Skeletal muscle cell (primary cell): ENCODE measurements at regions not wholly inside any gene's neighbourhood (a gene's known extent, or its start where the extent isn't known, plus 50 kb on each side); places are given as distances from the start of the nearest gene placed in this dataset.

Experiments used
- DNase-seq: peaks from one replicate; pipeline ENCODE4 v3.0.0-alpha.2; 2010; ENCODE audit warnings: low read depth
- H3K4me3 ChIP-seq: 2 replicates; pipeline ENCODE4 v1.5.1; 2011; ENCODE audit warnings: low read depth, mild to moderate bottlenecking, control low read depth, low read length, moderate library complexity

- peak; percentile 90 for DNase-seq
Observed at GRCh38 chr6:164322533-164322932, 908.0 kb downstream of the QKI start.

DNA sequence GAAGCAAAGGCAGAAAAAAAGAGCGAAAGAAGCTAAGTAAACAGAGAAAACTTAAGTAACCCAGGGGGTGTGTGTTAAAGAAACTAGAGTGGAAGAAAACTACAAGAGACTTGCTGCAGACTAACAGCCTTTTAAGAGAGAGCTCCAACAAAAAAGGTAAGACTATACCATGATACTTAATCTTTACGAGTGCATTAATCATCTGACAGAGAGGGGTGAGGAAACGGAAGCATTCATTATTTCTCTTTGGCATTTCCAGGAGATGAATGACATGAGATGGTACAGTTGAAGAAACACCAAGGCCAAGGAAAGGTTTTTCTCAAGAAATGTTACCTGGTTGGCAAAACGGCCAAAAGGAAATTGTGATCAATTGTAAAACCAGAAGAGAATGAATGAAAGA is 906.8 kb downstream of the QKI start:
- H3K4me3 ChIP-seq: no peak overlapping the region
- no peak for DNase-seq

More at GRCh38 chr6:164322533-164322932, 908.0 kb downstream of the QKI start:
- H3K4me3 ChIP-seq: no peak overlapping the region

- H3K4me3 ChIP-seq: no peak overlapping the region
- DNase-seq: no peak
Observed at GRCh38 chr6:164315376-164315775, 900.9 kb downstream of the QKI start.

DNA sequence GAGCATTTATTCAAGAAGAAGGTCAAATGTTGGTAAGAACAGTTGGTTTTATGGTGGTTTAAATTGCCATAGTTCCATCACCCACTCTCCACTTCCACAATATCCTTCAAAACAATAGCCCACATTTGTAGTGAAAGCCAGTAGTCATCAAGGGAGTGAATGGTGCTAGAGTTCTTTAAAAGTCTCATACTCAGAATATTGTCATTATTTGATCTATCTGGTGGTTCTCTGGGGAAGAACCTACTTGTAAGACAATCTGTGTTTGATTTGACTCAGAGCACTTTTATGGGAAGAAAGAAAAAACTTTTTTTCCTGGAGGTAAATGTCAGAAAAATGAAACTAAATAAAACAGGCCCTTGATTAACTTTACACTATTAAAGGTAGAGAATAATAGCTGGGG is 893.8 kb downstream of the QKI start:
- no peak overlapping the region for H3K4me3 ChIP-seq
- no peak for DNase-seq

DNA sequence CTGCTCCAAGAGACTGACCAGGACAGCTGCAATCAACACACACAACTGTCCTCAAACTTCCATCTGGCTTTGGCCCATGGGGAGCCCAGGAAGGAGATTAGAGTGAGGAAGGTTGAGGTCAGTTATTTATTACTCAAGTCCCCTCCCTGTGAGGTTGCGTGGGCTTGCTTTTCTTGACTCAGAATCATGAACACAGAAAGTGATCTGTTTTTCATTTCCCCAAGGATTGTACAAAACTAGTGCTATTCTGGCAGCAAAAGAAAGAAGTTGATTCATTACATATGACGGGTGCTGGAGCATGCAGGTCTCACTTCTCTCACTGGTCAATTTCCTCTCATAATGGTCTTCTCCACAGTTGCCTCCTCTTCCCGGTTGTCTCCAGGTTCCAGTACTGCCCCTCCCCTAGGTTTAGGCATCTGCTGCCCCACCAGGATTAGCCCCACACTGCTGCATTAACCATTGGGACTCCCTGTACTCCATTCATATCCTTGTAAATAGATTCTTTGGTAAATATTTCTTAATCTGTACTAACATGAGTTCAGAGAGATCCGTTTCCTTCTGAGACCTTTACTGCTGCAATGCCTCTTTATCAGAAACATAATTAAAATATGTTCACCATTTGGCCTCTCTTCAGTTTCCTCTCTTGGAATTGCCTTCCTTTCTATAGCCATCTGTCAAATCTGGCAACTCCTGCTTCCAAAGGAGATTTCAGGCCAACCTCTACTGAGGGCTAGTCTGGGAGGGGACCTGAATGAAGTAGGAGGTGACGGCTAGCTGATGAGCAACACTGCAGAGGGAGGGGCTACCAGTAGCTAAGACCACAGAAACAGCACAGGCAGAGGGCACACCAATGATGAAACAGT is 888.8 kb downstream of the QKI start:
- DNase-seq: peak; percentile 86
- no peak overlapping the region for H3K4me3 ChIP-seq

DNA sequence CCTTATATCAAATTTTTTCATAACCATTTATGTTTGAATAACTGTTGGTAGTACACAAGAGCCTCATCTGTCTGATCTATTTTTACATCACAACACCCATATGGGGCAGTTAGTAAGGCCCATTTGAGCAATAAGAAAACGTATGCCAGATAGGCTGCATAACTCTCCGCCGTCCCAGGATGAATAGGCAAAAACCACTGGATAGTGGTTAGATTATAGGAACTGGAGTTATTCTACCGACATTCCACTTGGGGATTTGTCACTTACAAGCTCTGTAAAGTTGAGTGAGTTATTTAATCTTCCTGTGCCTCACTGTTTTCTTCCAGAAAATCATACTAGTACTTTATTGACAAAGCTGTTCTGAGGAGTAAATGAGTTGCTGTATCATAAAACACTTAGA is 881.9 kb downstream of the QKI start:
- no peak overlapping the region for H3K4me3 ChIP-seq
- peak; percentile 11 for DNase-seq

- no peak for DNase-seq
- H3K4me3 ChIP-seq: no peak overlapping the region
Observed at GRCh38 chr6:164294047-164294784, 879.7 kb downstream of the QKI start.

DNA sequence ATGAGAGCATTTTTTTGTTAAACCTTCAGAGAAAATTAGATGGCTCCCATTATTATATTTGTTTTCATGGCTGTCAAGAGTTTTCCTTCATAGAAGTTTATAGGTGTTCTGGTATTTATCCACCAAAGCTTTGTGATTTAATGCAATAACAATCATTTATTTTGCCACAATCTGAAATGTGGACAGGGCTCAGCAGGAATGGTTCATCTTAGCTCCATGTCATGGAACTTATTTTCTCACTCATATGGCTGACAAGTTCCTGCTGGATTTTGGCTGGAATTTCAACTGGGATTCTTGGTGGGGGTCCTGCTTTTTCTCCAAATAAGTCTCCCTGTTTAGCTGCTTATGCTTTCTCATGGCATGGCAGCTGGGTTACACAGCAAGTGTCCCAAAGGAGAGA is 876.7 kb downstream of the QKI start:
- no peak overlapping the region for H3K4me3 ChIP-seq
- no peak for DNase-seq

GRCh38 chr6:164290101-164290500 is 875.6 kb downstream of the QKI start:
- H3K4me3 ChIP-seq: no peak overlapping the region
- no peak for DNase-seq

- no peak for DNase-seq
- no peak overlapping the region for H3K4me3 ChIP-seq
Observed at GRCh38 chr6:164286011-164286410, 871.5 kb downstream of the QKI start.

GRCh38 chr6:164283574-164283973 is 869.1 kb downstream of the QKI start:
- no peak for DNase-seq
- H3K4me3 ChIP-seq: no peak overlapping the region

- H3K4me3 ChIP-seq: no peak overlapping the region
- no peak for DNase-seq
Observed at GRCh38 chr6:164276211-164276610, 861.7 kb downstream of the QKI start.

GRCh38 chr6:164275773-164276172 is 861.3 kb downstream of the QKI start:
- no peak for DNase-seq
- H3K4me3 ChIP-seq: no peak overlapping the region

- no peak for DNase-seq
- H3K4me3 ChIP-seq: no peak overlapping the region
Observed at GRCh38 chr6:164274493-164274892, 860.0 kb downstream of the QKI start.

GRCh38 chr6:164273491-164273890 is 859.0 kb downstream of the QKI start:
- no peak for DNase-seq
- H3K4me3 ChIP-seq: no peak overlapping the region

DNA sequence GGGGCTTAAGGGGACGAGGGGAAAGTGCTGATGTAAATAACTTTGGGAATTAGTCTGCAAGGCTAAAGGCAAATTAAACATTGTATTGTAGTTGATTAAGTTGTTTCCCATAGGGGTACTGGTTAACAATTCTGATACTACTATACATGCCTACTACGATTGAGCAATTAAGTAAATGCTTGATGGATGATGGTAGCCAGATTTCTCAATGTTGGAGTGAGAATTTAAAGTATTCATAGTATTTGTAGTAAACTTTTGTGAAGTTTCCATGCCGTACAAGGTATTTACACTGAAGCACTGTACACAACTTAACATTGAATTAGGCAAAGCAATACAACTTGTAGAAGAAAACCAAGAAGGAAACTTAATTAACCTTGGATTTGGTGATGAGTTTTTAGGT is 852.3 kb downstream of the QKI start:
- no peak for DNase-seq
- no peak overlapping the region for H3K4me3 ChIP-seq

- DNase-seq: no peak
- H3K4me3 ChIP-seq: no peak overlapping the region
Observed at GRCh38 chr6:164262348-164262747, 847.8 kb downstream of the QKI start.

GRCh38 chr6:164258421-164258820 is 843.9 kb downstream of the QKI start:
- H3K4me3 ChIP-seq: no peak overlapping the region
- no peak for DNase-seq

- H3K4me3 ChIP-seq: no peak overlapping the region
- DNase-seq: no peak
Observed at GRCh38 chr6:164252948-164253347, 838.4 kb downstream of the QKI start.

- no peak for DNase-seq
Observed at GRCh38 chr6:164252291-164252690, 837.8 kb downstream of the QKI start.

GRCh38 chr6:164247106-164247505 is 832.6 kb downstream of the QKI start:
- peak; percentile 8 for DNase-seq
- no peak overlapping the region for H3K4me3 ChIP-seq

More at GRCh38 chr6:164252291-164252690, 837.8 kb downstream of the QKI start:
- H3K4me3 ChIP-seq: no peak overlapping the region
